Activated CD4-positive, alpha-beta memory T cell treated with anti-CD3 and anti-CD28 coated beads for 36 hours (primary cell): ENCODE measurements at regions not wholly inside any gene's neighbourhood (a gene's known extent, or its start where the extent isn't known, plus 50 kb on each side); places are given as distances from the start of the nearest gene placed in this dataset.

Experiments
- CTCF ChIA-PET: fragments of 350-600 bp; sonication (Branson Sonifier 250); formaldehyde crosslinking; loops from one replicate; lab custom pipeline; 2021; ENCODE audit warnings: antibody characterized with exemption, inconsistent platforms; lab: Charles Lee
- POLR2A ChIA-PET: fragments of 350-600 bp; sonication (Branson Sonifier 250); formaldehyde crosslinking; loops from one replicate; lab custom pipeline; 2021; ENCODE audit warnings: antibody characterized with exemption; lab: Charles Lee
- DNase-seq: peaks from one replicate; pipeline ENCODE4 v3.0.0-alpha.2; 2020
- H3K27ac Mint-ChIP-seq: one replicate; pipeline ENCODE4 v1.8.0; 2021; ENCODE audit warnings: mixed read lengths
- H3K27me3 Mint-ChIP-seq: one replicate; pipeline ENCODE4 v1.8.0; 2021; ENCODE audit warnings: mixed read lengths
- H3K36me3 Mint-ChIP-seq: one replicate; pipeline ENCODE4 v1.8.0; 2021; ENCODE audit warnings: mixed read lengths
- H3K4me1 Mint-ChIP-seq: one replicate; pipeline ENCODE4 v1.8.0; 2021; ENCODE audit warnings: low read depth, mixed read lengths
- H3K4me3 Mint-ChIP-seq: one replicate; pipeline ENCODE4 v1.8.0; 2021; ENCODE audit warnings: mild to moderate bottlenecking, mixed read lengths
- H3K9me3 Mint-ChIP-seq: one replicate; pipeline ENCODE4 v1.8.0; 2021; ENCODE audit warnings: mixed read lengths
- intact Hi-C: fragments of 100-400 bp; cut with micrococcal nuclease; formaldehyde crosslinking; loops from one replicate; pipeline ENCODE4 v1.15.1; 2023

DNA sequence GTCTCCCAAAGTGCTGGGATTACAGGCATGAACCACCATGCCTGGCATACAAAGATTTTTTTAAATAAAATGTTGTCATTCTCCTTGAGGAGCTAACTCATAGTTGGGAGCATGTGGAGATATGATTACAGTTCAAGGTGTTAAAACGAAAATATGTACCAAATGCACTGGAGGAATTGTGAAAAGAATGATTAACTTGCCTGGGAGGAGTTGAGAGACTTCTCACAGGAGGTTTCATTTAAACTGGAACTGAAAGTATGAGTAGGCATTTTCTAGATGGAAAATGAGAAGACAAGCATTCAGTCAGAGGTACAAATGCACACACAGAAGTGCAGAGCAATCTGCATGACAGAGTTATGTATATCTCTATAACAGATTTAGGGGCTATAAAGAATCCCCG, 126.6 kb upstream of the PDE1A start:
- Mint-ChIP-seq H3K36me3 (no peaks in the 10 kb centered on the region), H3K27me3 (peaks cover 2% of the 10 kb centered on the region), H3K27ac (no peak overlapping the region), H3K9me3 (no peaks in the 10 kb centered on the region), H3K4me3 (no peak overlapping the region), H3K4me1 (no peaks in the 10 kb centered on the region)
- intact Hi-C loops, result no loop called here
- POLR2A ChIA-PET, result no interaction called here
- DNase-seq, result no peak
- CTCF ChIA-PET, result no interaction called here

- Mint-ChIP-seq H3K4me3 (no peak overlapping the region), H3K27ac (no peak overlapping the region), H3K9me3 (no peaks in the 10 kb centered on the region), H3K27me3 (peaks cover 2% of the 10 kb centered on the region), H3K4me1 (no peaks in the 10 kb centered on the region), H3K36me3 (no peaks in the 10 kb centered on the region)
- intact Hi-C loops, result no loop called here
- DNase-seq, result no peak
- ChIA-PET POLR2A (no interaction called here), CTCF (no interaction called here)
Observed at GRCh38 chr2:182554950-182555349, 128.1 kb upstream of the PDE1A start.

DNA sequence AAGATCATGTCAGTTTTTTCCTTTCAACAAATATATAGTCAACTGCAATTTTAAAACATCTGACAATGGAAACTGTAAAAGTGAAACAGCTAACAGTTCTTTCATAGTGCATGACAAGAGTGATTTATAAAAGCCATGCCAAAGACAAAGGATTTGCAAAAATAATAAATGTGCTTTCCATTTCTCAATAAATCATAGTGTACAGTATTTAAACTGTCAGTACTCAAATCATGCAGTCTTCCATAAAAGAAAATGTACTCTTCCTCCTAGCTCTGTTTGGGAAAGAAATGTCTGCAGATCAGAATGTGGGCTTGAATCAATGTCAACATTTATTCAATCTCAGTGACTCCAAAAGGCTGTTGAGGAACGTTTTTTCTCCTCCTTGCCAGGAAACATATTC, 131.7 kb upstream of the PDE1A start:
- POLR2A ChIA-PET, result no interaction called here
- Mint-ChIP-seq H3K4me1 (no peaks in the 10 kb centered on the region), H3K36me3 (no peaks in the 10 kb centered on the region), H3K27ac (no peak overlapping the region), H3K9me3 (no peaks in the 10 kb centered on the region), H3K27me3 (no peaks in the 10 kb centered on the region), H3K4me3 (no peak overlapping the region)
- DNase-seq, result no peak
- CTCF ChIA-PET, result interaction anchor here (1.0 kb wide), 1 partner anchor 421 kb away, joined by 3 read pairs; no protein-coding TSS in a partner anchor
- intact Hi-C loops, result no loop called here

GRCh38 chr2:182559623-182560022, 132.8 kb upstream of the PDE1A start:
- Mint-ChIP-seq H3K4me1 (no peaks in the 10 kb centered on the region), H3K4me3 (no peak overlapping the region), H3K27me3 (no peaks in the 10 kb centered on the region), H3K36me3 (no peaks in the 10 kb centered on the region), H3K27ac (no peak overlapping the region), H3K9me3 (no peaks in the 10 kb centered on the region)
- intact Hi-C loops, result no loop called here
- no peak for DNase-seq
- ChIA-PET POLR2A (no interaction called here), CTCF (no interaction called here)

- Mint-ChIP-seq H3K9me3 (no peaks in the 10 kb centered on the region), H3K36me3 (no peaks in the 10 kb centered on the region), H3K4me3 (no peak overlapping the region), H3K27me3 (no peaks in the 10 kb centered on the region), H3K27ac (no peak overlapping the region), H3K4me1 (no peaks in the 10 kb centered on the region)
- ChIA-PET POLR2A (no interaction called here), CTCF (no interaction called here)
- intact Hi-C loops, result no loop called here
- no peak for DNase-seq
Observed at GRCh38 chr2:182565911-182566567, 139.2 kb upstream of the PDE1A start.

GRCh38 chr2:182573553-182573952, 142.5 kb upstream of the DNAJC10 start:
- H3K27ac Mint-ChIP-seq, result no peak overlapping the region
- no peaks in the 10 kb centered on the region for H3K4me1 Mint-ChIP-seq
- intact Hi-C loops, result no loop called here
- H3K27me3 Mint-ChIP-seq, result peaks cover 2% of the 10 kb centered on the region
- POLR2A ChIA-PET, result no interaction called here
- no peaks in the 10 kb centered on the region for H3K36me3 Mint-ChIP-seq
- CTCF ChIA-PET, result no interaction called here
- H3K9me3 Mint-ChIP-seq, result no peaks in the 10 kb centered on the region
- DNase-seq, result no peak
- H3K4me3 Mint-ChIP-seq, result no peak overlapping the region

DNA sequence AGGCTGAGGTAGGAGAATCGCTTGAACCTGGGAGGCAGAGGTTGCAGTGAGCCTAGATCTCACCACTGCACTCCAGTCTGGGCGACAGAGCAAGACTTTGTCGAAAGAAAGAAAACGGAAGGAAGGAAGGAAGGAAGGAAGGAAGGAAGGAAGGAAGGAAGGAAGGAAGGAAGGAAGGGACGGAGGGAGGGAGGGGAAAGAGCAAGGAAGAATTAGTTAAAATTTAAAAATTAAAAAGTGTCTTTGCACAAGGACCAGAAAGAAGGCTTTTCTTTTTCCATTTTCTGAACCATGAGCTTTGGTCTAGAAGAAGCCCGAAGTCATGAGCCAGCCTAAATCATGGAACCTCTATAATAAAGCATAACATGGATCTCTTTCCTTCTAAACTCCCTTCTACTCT, 138.2 kb upstream of the DNAJC10 start:
- Mint-ChIP-seq H3K36me3 (no peaks in the 10 kb centered on the region), H3K4me3 (no peak overlapping the region), H3K27ac (no peak overlapping the region), H3K4me1 (no peaks in the 10 kb centered on the region), H3K27me3 (peaks cover 2% of the 10 kb centered on the region), H3K9me3 (no peaks in the 10 kb centered on the region)
- ChIA-PET CTCF (no interaction called here), POLR2A (no interaction called here)
- DNase-seq, result no peak
- intact Hi-C loops, result no loop called here

- Mint-ChIP-seq H3K4me1 (no peaks in the 10 kb centered on the region), H3K9me3 (no peaks in the 10 kb centered on the region), H3K36me3 (no peaks in the 10 kb centered on the region), H3K27me3 (peaks cover 2% of the 10 kb centered on the region), H3K4me3 (no peak overlapping the region), H3K27ac (no peak overlapping the region)
- ChIA-PET CTCF (no interaction called here), POLR2A (no interaction called here)
- no peak for DNase-seq
- intact Hi-C loops, result no loop called here
Observed at GRCh38 chr2:182581196-182581935, 134.7 kb upstream of the DNAJC10 start.

GRCh38 chr2:182584462-182584861, 131.6 kb upstream of the DNAJC10 start:
- H3K9me3 Mint-ChIP-seq, result no peaks in the 10 kb centered on the region

DNA sequence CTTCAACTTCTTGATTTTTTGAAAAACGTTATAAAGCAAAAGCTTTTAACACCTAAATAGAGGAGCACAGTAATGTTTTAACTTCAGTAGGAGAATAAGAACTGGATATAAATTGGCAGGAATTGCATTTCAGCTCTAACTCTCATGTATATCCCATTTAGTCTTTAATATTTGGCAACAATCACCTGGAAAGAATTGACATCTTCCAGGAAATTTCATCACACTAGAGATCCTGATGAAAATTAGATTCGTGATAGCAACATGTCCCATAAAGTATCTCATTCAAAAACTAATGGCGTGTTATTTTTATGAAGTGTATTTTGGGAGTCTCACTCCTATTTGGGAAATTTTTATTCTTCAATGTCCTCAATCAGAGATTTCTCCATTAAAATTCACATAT, 131.1 kb upstream of the DNAJC10 start:
- DNase-seq, result no peak
- ChIA-PET POLR2A (no interaction called here), CTCF (no interaction called here)
- no peaks in the 10 kb centered on the region for H3K4me1 Mint-ChIP-seq
- H3K27ac Mint-ChIP-seq, result no peak overlapping the region
- peaks cover 1% of the 10 kb centered on the region for H3K27me3 Mint-ChIP-seq
- intact Hi-C loops, result no loop called here
- no peaks in the 10 kb centered on the region for H3K9me3 Mint-ChIP-seq
- H3K36me3 Mint-ChIP-seq, result no peaks in the 10 kb centered on the region
- no peak overlapping the region for H3K4me3 Mint-ChIP-seq

More at GRCh38 chr2:182584462-182584861, 131.6 kb upstream of the DNAJC10 start:
- intact Hi-C loops, result no loop called here
- no peaks in the 10 kb centered on the region for H3K36me3 Mint-ChIP-seq
- no peaks in the 10 kb centered on the region for H3K4me1 Mint-ChIP-seq
- ChIA-PET POLR2A (no interaction called here), CTCF (no interaction called here)
- H3K27me3 Mint-ChIP-seq, result peaks cover 1% of the 10 kb centered on the region
- no peak overlapping the region for H3K27ac Mint-ChIP-seq
- H3K4me3 Mint-ChIP-seq, result no peak overlapping the region
- DNase-seq, result no peak

DNA sequence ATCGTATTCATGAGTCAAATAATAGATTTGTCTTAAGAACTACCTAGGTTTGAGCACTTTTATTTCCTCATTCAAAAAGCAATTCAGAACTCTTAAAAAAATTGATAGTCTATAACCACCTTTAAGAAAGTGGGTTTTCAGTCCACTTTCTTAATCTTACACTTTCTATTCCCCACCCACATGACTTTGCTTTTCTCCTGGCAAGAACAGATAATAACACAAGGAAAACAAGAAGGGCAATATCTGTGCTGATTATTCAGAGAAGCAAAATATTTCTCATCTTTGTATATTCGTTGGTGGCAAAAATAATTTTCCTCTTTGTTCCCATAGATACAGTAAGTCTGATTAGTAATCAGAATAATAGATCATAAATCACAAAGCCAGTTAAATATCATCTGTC, 130.6 kb upstream of the DNAJC10 start:
- POLR2A ChIA-PET, result no interaction called here
- H3K9me3 Mint-ChIP-seq, result no peaks in the 10 kb centered on the region
- CTCF ChIA-PET, result no interaction called here
- H3K4me3 Mint-ChIP-seq, result no peak overlapping the region
- H3K36me3 Mint-ChIP-seq, result no peaks in the 10 kb centered on the region
- H3K4me1 Mint-ChIP-seq, result no peaks in the 10 kb centered on the region
- no peak for DNase-seq
- H3K27me3 Mint-ChIP-seq, result peaks cover 1% of the 10 kb centered on the region
- intact Hi-C loops, result no loop called here
- H3K27ac Mint-ChIP-seq, result no peak overlapping the region

- ChIA-PET CTCF (interaction anchor here (1.0 kb wide), 1 partner anchor 400 kb away, joined by 4 read pairs; no protein-coding TSS in a partner anchor), POLR2A (no interaction called here)
- intact Hi-C loops, result no loop called here
- no peak overlapping the region for H3K4me3 Mint-ChIP-seq
- no peak overlapping the region for H3K27ac Mint-ChIP-seq
- no peak for DNase-seq
- peaks cover 1% of the 10 kb centered on the region for H3K27me3 Mint-ChIP-seq
- no peaks in the 10 kb centered on the region for H3K36me3 Mint-ChIP-seq
- no peaks in the 10 kb centered on the region for H3K9me3 Mint-ChIP-seq
- no peaks in the 10 kb centered on the region for H3K4me1 Mint-ChIP-seq
Observed at GRCh38 chr2:182586426-182586825, 129.6 kb upstream of the DNAJC10 start.

DNA sequence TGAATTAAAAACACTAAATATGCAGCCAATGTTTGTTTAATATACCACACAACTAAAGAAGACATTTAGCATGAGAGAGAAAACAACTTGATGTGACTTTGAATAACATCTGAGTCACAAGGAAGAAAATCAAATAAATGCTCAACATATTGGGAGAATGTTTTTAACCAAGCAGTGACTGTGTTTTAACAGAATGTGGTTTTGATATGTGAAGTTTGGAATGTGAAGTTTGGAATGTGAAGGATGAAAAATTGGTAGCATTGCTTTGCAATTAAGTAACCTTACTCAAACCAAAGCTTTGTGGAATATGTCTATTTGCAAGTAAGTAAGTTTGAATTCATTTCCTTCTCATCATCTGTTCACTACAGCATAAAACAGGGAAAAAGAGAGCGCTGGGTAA, 128.2 kb upstream of the DNAJC10 start:
- H3K36me3 Mint-ChIP-seq, result no peaks in the 10 kb centered on the region
- intact Hi-C loops, result no loop called here
- ChIA-PET CTCF (no interaction called here), POLR2A (no interaction called here)
- no peak overlapping the region for H3K27ac Mint-ChIP-seq
- peaks cover 1% of the 10 kb centered on the region for H3K27me3 Mint-ChIP-seq
- no peak for DNase-seq
- no peak overlapping the region for H3K4me3 Mint-ChIP-seq
- no peaks in the 10 kb centered on the region for H3K4me1 Mint-ChIP-seq
- no peaks in the 10 kb centered on the region for H3K9me3 Mint-ChIP-seq
